Activated CD4-positive, alpha-beta T cell treated with anti-CD3 and anti-CD28 coated beads for 36 hours (primary cell): ENCODE measurements at regions not wholly inside any gene's neighbourhood (a gene's known extent, or its start where the extent isn't known, plus 50 kb on each side); places are given as distances from the start of the nearest gene placed in this dataset.
"Not testable (repeated sequence)": the region's sequence is repeated elsewhere in the genome, so short reads cannot be mapped to it uniquely, and the experiment has no call there.

Source experiments
- ATAC-seq: fragments of 200-7000 bp; cut with Tn5 transposase; one replicate; pipeline ENCODE4 v1.10.0; 2021; ENCODE audit warnings: mild to moderate bottlenecking, moderate library complexity
- CTCF ChIA-PET: fragments of 350-600 bp; sonication (Branson Sonifier 250); formaldehyde crosslinking; loops from one replicate; lab custom pipeline; 2021; ENCODE audit warnings: antibody characterized with exemption; lab: Charles Lee
- POLR2A ChIA-PET: fragments of 350-600 bp; sonication (Branson Sonifier 250); formaldehyde crosslinking; loops from one replicate; lab custom pipeline; 2021; ENCODE audit warnings: antibody characterized with exemption, inconsistent platforms; lab: Charles Lee
- DNase-seq: peaks from one replicate; pipeline ENCODE4 v3.0.0-alpha.2; 2020
- H3K27ac Mint-ChIP-seq: one replicate; pipeline ENCODE4 v1.8.0; 2021; ENCODE audit warnings: mixed read lengths
- H3K27me3 Mint-ChIP-seq: one replicate; pipeline ENCODE4 v1.8.0; 2021; ENCODE audit warnings: mixed read lengths
- H3K36me3 Mint-ChIP-seq: one replicate; pipeline ENCODE4 v1.8.0; 2021; ENCODE audit warnings: low read depth, mixed read lengths
- H3K4me1 Mint-ChIP-seq: one replicate; pipeline ENCODE4 v1.8.0; 2021; ENCODE audit warnings: mixed read lengths
- H3K4me3 Mint-ChIP-seq: one replicate; pipeline ENCODE4 v1.8.0; 2021; ENCODE audit warnings: mild to moderate bottlenecking, moderate library complexity, mixed read lengths
- H3K9me3 Mint-ChIP-seq: one replicate; pipeline ENCODE4 v1.8.0; 2021; ENCODE audit warnings: low read depth, mixed read lengths
- intact Hi-C, 2 experiments: fragments of 100-400 bp; cut with DNase I in 1 of 2; cut with micrococcal nuclease in 1 of 2; formaldehyde crosslinking; loops; one replicate each; pipeline versions ENCODE4 v1.14.2 to v1.15.1; 2022 to 2024; cut with DNase I, micrococcal nuclease

DNA sequence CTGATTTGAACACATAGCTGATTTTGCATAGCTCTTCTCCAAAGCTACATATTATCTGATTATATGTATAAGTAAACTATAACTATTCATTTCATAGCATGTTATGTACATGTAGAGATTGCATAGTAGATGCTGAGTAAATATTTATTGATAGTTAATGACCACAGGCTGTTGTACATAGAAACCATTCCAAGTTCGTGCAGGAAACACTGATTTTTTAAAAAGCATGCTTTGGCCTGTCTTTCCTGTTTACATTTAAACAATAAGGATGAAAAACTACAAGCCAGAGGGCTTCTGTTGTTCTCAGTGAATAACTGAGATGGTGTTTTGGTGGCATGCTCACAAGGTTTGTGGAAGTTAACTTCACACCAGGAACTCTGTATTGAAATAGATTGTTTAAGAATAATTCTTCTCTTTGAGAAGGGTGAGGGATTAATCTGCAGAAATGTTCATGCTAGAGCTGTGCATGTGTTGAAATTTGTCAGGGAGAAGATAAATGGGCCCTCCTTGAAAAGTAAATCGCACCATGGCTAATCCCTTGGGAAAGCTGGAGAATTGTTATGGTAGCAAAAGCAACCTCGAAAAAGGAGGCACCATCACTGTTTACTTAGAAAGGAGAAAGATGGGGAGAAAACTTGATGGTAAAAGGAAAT lies 120.2 kb upstream of the SP8 start:
- Mint-ChIP-seq H3K9me3 (no peaks in the 10 kb centered on the region), H3K27me3 (peaks cover 2% of the 10 kb centered on the region), H3K27ac (no peak overlapping the region), H3K36me3 (no peaks in the 10 kb centered on the region), H3K4me1 (no peaks in the 10 kb centered on the region), H3K4me3 (no peak overlapping the region)
- DNase-seq (no peak), ATAC-seq (no peak)
- intact Hi-C loops, result no loop called here
- ChIA-PET CTCF (no interaction called here), POLR2A (no interaction called here)

DNA sequence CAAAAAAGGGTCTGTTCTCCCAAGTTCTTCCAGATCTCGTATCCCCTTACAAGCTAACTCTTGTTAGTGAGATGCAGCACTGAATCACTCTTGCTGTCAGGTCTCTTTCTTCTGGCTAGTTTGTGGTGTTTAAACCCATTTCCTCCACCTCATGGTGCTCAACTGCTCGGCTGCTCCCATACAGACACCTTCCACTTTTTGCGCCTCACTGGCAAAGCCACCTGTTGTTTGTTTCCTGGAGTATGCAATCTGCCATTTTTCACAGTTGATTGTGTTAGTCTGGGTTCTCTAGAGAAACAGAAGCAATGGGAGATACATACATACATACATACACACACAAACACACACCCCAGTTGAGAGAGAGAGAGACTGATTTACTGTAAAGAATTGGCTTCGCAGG lies 124.4 kb upstream of the SP8 start:
- Mint-ChIP-seq H3K9me3 (no peaks in the 10 kb centered on the region), H3K27me3 (peaks cover 2% of the 10 kb centered on the region), H3K4me3 (no peak overlapping the region), H3K36me3 (no peaks in the 10 kb centered on the region), H3K4me1 (no peaks in the 10 kb centered on the region), H3K27ac (no peak overlapping the region)
- intact Hi-C loops, result no loop called here
- CTCF ChIA-PET, result no interaction called here
- POLR2A ChIA-PET, result no interaction called here
- ATAC-seq (no peak), DNase-seq (no peak)

- Mint-ChIP-seq H3K27me3 (peaks cover 2% of the 10 kb centered on the region), H3K36me3 (no peaks in the 10 kb centered on the region), H3K9me3 (no peaks in the 10 kb centered on the region), H3K27ac (no peak overlapping the region), H3K4me3 (no peak overlapping the region), H3K4me1 (no peaks in the 10 kb centered on the region)
- intact Hi-C loops, result no loop called here
- ChIA-PET POLR2A (no interaction called here), CTCF (no interaction called here)
- ATAC-seq (no peak), DNase-seq (no peak)
Observed at GRCh38 chr7:20913853-20914252, 127.2 kb upstream of the SP8 start.

- H3K36me3 Mint-ChIP-seq, result no peaks in the 10 kb centered on the region
- no peak overlapping the region for H3K27ac Mint-ChIP-seq
- no peak for ATAC-seq
- H3K4me3 Mint-ChIP-seq, result no peak overlapping the region
- intact Hi-C loops, result no loop called here
- H3K27me3 Mint-ChIP-seq, result peaks cover 2% of the 10 kb centered on the region
- POLR2A ChIA-PET, result no interaction called here
- no peaks in the 10 kb centered on the region for H3K9me3 Mint-ChIP-seq
- CTCF ChIA-PET, result no interaction called here
- H3K4me1 Mint-ChIP-seq, result no peaks in the 10 kb centered on the region
- no peak for DNase-seq
Observed at GRCh38 chr7:20916311-20916710, 129.6 kb upstream of the SP8 start.

DNA sequence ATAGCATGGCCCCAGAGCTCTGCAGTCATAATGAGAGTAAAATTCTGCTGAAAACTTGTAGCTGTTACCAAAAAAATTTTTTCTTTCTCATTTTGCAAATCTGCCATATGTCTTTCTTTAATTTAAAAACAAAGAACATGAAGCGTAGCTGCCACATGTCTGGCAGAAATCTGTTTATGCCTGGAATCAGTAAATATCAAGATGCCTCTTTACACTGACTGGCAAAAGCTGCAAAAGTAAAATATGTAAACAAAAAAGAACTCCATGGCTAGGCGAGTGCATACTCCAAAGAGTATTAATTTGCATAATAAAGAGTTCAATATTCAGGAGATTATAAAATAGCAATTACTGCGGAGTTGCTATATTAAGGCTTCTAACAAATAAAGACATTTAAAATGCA lies 130.9 kb upstream of the SP8 start:
- ATAC-seq, result no peak
- no peaks in the 10 kb centered on the region for H3K4me1 Mint-ChIP-seq
- intact Hi-C loops, result no loop called here
- CTCF ChIA-PET, result no interaction called here
- no peak overlapping the region for H3K27ac Mint-ChIP-seq
- H3K4me3 Mint-ChIP-seq, result no peak overlapping the region
- H3K36me3 Mint-ChIP-seq, result no peaks in the 10 kb centered on the region
- no peaks in the 10 kb centered on the region for H3K9me3 Mint-ChIP-seq
- H3K27me3 Mint-ChIP-seq, result peaks cover 2% of the 10 kb centered on the region
- POLR2A ChIA-PET, result no interaction called here
- no peak for DNase-seq

DNA sequence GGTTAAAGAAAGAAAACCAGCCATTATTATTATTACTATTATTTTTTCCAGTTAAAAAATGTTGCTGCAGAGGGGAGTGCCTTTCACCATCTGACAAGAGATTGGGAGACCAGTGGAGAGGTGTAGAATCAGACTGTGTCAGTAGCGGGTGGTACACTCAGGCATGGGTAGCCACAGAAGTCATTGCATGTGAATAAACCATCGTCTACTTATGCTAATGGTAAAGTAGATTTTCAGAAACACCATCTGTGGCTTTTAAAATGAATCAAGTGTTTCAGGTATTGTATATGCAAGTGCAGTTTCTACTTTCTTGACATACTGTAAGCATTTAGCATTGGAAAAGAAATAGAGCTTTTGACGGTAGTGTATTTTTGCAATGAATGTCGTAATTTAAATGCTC lies 131.5 kb upstream of the SP8 start:
- ChIA-PET CTCF (interaction anchor here (0.6 kb wide), 1 partner anchor 12 kb away, joined by 3 read pairs; no protein-coding TSS in a partner anchor), POLR2A (no interaction called here)
- no peak for DNase-seq
- Mint-ChIP-seq H3K36me3 (no peaks in the 10 kb centered on the region), H3K4me3 (no peak overlapping the region), H3K9me3 (no peaks in the 10 kb centered on the region), H3K27ac (no peak overlapping the region), H3K4me1 (no peaks in the 10 kb centered on the region), H3K27me3 (peaks cover 2% of the 10 kb centered on the region)
- intact Hi-C loops, result no loop called here
- ATAC-seq, result no peak

GRCh38 chr7:20927178-20927577 lies 140.5 kb upstream of the SP8 start:
- H3K4me3 Mint-ChIP-seq, H3K9me3 Mint-ChIP-seq, DNase-seq, ATAC-seq, H3K36me3 Mint-ChIP-seq, POLR2A ChIA-PET, H3K27me3 Mint-ChIP-seq, H3K27ac Mint-ChIP-seq, intact Hi-C loops, H3K4me1 Mint-ChIP-seq, CTCF ChIA-PET: not testable (repeated sequence)

DNA sequence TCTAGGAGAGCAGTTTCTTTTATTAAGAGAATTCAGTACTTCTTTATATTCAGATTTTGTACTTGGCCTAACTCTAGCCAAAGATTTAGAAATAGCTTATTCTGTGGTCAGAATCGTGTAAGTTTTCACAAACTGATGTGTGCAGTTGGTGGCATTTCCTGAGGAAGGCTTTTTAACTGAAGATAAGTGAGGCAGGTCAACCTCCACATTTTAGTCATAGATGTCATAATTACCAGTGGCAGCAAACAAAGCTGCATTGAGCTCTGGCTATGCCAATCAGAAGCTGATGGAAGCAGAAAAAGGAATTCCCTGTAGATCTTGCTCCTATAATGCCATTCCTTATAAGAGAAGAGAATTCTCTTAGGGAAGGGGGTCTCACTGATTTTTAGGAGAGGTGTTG lies 141.3 kb upstream of the SP8 start:
- no peaks in the 10 kb centered on the region for H3K36me3 Mint-ChIP-seq
- DNase-seq (no peak), ATAC-seq (no peak)
- H3K4me3 Mint-ChIP-seq, result no peak overlapping the region
- H3K27me3 Mint-ChIP-seq, result peaks cover 4% of the 10 kb centered on the region
- no peak overlapping the region for H3K27ac Mint-ChIP-seq
- no peaks in the 10 kb centered on the region for H3K4me1 Mint-ChIP-seq
- POLR2A ChIA-PET, result no interaction called here
- intact Hi-C loops, result no loop called here
- CTCF ChIA-PET, result no interaction called here
- peaks cover 3% of the 10 kb centered on the region for H3K9me3 Mint-ChIP-seq

DNA sequence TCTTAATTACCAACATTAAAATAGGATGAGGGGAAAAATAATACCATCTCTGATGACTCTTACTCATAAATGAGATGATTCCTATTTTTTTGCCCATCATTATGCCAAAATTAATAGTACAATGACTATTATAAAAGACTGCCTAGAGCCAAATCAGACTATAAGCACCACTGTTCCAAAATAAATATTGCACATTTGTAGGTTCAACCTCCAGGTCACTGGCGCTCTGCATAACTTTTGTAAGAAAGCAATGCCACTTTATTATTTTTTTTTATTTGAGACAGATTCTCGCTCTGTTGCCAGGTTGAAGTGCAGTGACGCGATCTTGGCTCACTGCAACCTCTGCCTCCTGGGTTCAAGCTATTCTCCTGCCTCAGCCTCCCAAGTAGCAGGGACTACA lies 142.5 kb upstream of the SP8 start:
- DNase-seq (no peak), ATAC-seq (no peak)
- intact Hi-C loops, result no loop called here
- CTCF ChIA-PET, result no interaction called here
- POLR2A ChIA-PET, result no interaction called here
- Mint-ChIP-seq H3K4me3 (no peak overlapping the region), H3K27ac (no peak overlapping the region), H3K4me1 (no peaks in the 10 kb centered on the region), H3K36me3 (no peaks in the 10 kb centered on the region), H3K9me3 (peaks cover 3% of the 10 kb centered on the region), H3K27me3 (peaks cover 4% of the 10 kb centered on the region)

DNA sequence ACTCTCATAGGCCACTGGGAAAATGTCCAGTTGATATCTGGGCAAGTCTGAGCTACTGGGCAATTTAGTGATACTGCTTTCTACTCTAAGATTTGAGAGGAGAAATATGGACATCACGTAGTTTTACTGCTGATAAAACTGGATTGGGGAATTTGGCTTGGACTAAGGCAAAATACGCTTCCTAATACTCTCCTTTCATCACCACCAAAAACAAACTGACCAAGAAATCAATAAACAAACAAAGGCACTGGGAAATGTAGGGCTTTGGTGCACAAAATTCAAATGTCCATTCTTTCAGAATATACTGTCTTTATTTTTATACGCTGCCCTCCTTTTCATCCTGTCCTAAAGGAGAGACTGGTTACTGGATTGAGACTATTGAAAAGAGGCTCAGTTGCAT lies 145.1 kb upstream of the SP8 start:
- ChIA-PET POLR2A (no interaction called here), CTCF (interaction anchor here (0.5 kb wide), 1 partner anchor 1087 kb away, joined by 3 read pairs; no protein-coding TSS in a partner anchor)
- no peak overlapping the region for H3K4me3 Mint-ChIP-seq
- H3K27me3 Mint-ChIP-seq, result peaks cover 4% of the 10 kb centered on the region
- intact Hi-C loops, result no loop called here
- no peak for ATAC-seq
- no peak for DNase-seq
- no peaks in the 10 kb centered on the region for H3K4me1 Mint-ChIP-seq
- H3K27ac Mint-ChIP-seq, result no peak overlapping the region
- no peaks in the 10 kb centered on the region for H3K9me3 Mint-ChIP-seq
- no peaks in the 10 kb centered on the region for H3K36me3 Mint-ChIP-seq

DNA sequence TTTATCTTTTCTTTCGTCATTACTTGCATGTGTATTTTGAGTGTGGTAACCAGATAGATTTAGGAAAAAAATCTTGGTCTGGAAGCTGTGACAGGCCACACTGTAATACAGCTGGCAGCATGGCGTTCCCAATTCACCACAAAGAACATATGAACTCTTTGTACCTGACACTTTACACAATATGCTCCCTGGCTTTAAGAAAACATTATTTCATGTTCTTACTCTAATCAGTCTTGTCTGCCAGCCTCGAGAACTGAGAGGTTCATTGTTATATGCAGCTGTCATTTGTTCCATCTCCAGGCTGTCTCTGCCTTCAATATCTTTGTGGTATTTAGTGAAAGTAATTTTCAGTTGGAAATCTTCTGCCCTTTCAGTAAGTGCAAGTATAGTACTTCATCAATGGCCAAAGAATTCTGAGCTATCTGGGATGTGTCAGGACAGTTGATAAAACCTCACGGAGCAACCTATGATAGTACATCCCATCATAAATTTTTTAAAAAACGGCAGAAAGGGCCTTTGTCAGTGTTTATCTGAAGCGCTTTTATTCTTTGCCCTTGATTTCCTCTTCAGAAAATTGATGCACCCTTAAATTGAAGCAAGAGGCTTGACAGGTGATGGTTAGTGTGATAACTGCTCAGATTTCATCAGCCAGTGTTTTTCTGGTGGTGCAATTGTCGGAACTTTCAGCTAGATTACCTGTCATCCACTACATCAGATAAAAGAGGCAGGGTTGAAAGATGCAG lies 146.3 kb upstream of the SP8 start:
- intact Hi-C loops, result no loop called here

DNA sequence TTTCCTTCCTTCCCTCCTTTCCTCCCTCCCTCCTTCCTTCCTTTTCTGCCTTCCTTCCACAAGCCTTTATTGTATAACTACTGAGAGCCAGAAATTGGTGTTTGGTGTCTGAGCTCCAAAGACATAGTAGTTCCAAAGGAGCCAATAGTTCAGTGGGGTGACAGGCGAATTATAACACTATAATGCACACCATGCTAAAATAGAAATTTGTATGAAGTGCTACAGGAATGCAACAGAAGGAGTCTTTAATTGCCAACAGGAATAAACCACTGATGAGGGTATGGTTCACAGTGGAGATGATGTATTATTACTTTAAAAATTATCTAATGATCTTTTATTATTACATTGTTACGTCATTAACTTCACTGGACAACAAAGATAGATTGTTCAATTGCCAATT lies 158.8 kb upstream of the SP8 start:
- Mint-ChIP-seq H3K27me3 (peaks cover 1% of the 10 kb centered on the region), H3K4me1 (no peaks in the 10 kb centered on the region), H3K9me3 (peaks cover 4% of the 10 kb centered on the region), H3K36me3 (no peaks in the 10 kb centered on the region), H3K27ac (no peak overlapping the region), H3K4me3 (no peak overlapping the region)
- ATAC-seq, result no peak
- POLR2A ChIA-PET, result no interaction called here
- intact Hi-C loops, result no loop called here
- CTCF ChIA-PET, result no interaction called here
- no peak for DNase-seq

More for the DNA sequence above, 146.3 kb upstream of the SP8 start:
- no peak overlapping the region for H3K27ac Mint-ChIP-seq
- no peaks in the 10 kb centered on the region for H3K9me3 Mint-ChIP-seq
- DNase-seq (no peak), ATAC-seq (no peak)
- ChIA-PET CTCF (no interaction called here), POLR2A (no interaction called here)
- no peaks in the 10 kb centered on the region for H3K4me1 Mint-ChIP-seq
- no peaks in the 10 kb centered on the region for H3K36me3 Mint-ChIP-seq
- H3K27me3 Mint-ChIP-seq, result peaks cover 1% of the 10 kb centered on the region
- no peak overlapping the region for H3K4me3 Mint-ChIP-seq
